CD4-positive, alpha-beta T cell treated with Interferon gamma for 1 hour (primary cell): ENCODE measurements at regions not wholly inside any gene's neighbourhood (a gene's known extent, or its start where the extent isn't known, plus 50 kb on each side); places are given as distances from the start of the nearest gene placed in this dataset.

Source experiments
- DNase-seq: peaks from one replicate; pipeline ENCODE4 v3.0.0-alpha.2; 2020

- DNase-seq: no peak
Measured at GRCh38 chr10:65430979-65431378, 1494.9 kb upstream of the LRRTM3 start.

GRCh38 chr10:65470986-65471385 is 1454.8 kb upstream of the LRRTM3 start:
- no peak for DNase-seq

- DNase-seq: no peak
Measured at GRCh38 chr10:65482848-65483247, 1443.0 kb upstream of the LRRTM3 start.

GRCh38 chr10:65491799-65492198 is 1434.0 kb upstream of the LRRTM3 start:
- no peak for DNase-seq

- no peak for DNase-seq
Measured at GRCh38 chr10:65496541-65496940, 1429.3 kb upstream of the LRRTM3 start.

GRCh38 chr10:65497837-65498236 is 1428.0 kb upstream of the LRRTM3 start:
- no peak for DNase-seq

GRCh38 chr10:65500716-65501115 is 1425.1 kb upstream of the LRRTM3 start:
- no peak for DNase-seq

- DNase-seq: no peak
Measured at GRCh38 chr10:65501259-65501658, 1424.6 kb upstream of the LRRTM3 start.

- no peak for DNase-seq
Measured at GRCh38 chr10:65518379-65518778, 1407.5 kb upstream of the LRRTM3 start.

- no peak for DNase-seq
Measured at GRCh38 chr10:65528986-65529385, 1396.8 kb upstream of the LRRTM3 start.

- DNase-seq: no peak
Measured at GRCh38 chr10:65531545-65531944, 1394.3 kb upstream of the LRRTM3 start.

- DNase-seq: no peak
Measured at GRCh38 chr10:65534771-65535170, 1391.1 kb upstream of the LRRTM3 start.

- no peak for DNase-seq
Measured at GRCh38 chr10:65544756-65545155, 1381.1 kb upstream of the LRRTM3 start.

- DNase-seq: no peak
Measured at GRCh38 chr10:65548001-65548400, 1377.8 kb upstream of the LRRTM3 start.

- no peak for DNase-seq
Measured at GRCh38 chr10:65550761-65551160, 1375.1 kb upstream of the LRRTM3 start.

- DNase-seq: no peak
Measured at GRCh38 chr10:65555192-65555591, 1370.6 kb upstream of the LRRTM3 start.

- no peak for DNase-seq
Measured at GRCh38 chr10:65556006-65556405, 1369.8 kb upstream of the LRRTM3 start.

GRCh38 chr10:65559369-65559768 is 1366.5 kb upstream of the LRRTM3 start:
- no peak for DNase-seq

GRCh38 chr10:65565246-65565645 is 1360.6 kb upstream of the LRRTM3 start:
- no peak for DNase-seq

- no peak for DNase-seq
Measured at GRCh38 chr10:65566906-65567305, 1358.9 kb upstream of the LRRTM3 start.

- DNase-seq: no peak
Measured at GRCh38 chr10:65570143-65571010, 1355.5 kb upstream of the LRRTM3 start.

GRCh38 chr10:65571011-65571570 is 1354.7 kb upstream of the LRRTM3 start:
- DNase-seq: no peak

- DNase-seq: no peak
Measured at GRCh38 chr10:65581426-65582026, 1344.3 kb upstream of the LRRTM3 start.

- no peak for DNase-seq
Measured at GRCh38 chr10:65602182-65602865, 1323.5 kb upstream of the LRRTM3 start.
